ENCODE measurements at regions not wholly inside any gene's neighbourhood (a gene's known extent, or its start where the extent isn't known, plus 50 kb on each side); places are given as distances from the start of the nearest gene placed in this dataset.
A peak's percentile ranks its signal among the peaks of the same experiment; 100 is the strongest.

DNA sequence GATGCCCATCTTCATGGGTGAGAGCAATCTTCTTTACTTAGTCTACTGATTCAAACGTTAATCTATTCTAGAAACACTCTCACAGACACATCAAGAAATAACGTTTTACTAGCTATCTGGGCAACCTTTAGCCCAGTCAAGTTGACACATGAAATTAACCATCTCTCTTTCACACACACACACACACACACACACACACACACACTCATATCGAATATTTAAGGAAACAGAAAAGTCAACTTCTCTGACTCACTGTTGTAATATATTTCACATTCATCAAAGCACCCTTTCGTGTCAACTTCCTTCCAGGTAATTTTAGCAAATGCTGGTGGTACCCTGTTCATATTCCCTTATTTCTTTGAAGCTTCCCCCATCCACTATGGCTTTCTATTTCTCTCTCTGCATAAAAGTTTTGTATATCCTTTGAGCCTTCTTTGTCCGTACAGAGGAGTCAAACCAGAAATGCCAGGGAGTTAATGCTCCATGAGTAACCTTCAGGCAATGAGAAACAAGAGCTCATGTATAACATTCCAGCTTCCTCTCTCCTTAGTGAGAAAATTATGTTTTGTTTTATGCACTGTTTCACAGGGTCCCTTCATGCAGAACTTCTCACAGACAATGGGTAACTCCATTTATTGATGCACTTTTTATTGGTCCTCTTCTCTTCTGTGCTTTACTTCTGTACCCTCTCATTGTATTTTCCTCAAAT is 335.5 kb upstream of the CBLB start:
- DNase-seq (ENCODE audit: low read depth in 1 of 2, low spot score in 1 of 2) = no peak
- Histone ChIP-seq H3K4me3 (replicated peaks; ENCODE audit: insufficient read depth, low read length) (no peak overlapping the region), H3K27me3 (ENCODE audit: insufficient read depth, poor library complexity, severe bottlenecking) (no peaks in the 10 kb centered on the region), H3K27ac (replicated peaks) (no peak overlapping the region)
- TF ChIP-seq, protein P1, sequence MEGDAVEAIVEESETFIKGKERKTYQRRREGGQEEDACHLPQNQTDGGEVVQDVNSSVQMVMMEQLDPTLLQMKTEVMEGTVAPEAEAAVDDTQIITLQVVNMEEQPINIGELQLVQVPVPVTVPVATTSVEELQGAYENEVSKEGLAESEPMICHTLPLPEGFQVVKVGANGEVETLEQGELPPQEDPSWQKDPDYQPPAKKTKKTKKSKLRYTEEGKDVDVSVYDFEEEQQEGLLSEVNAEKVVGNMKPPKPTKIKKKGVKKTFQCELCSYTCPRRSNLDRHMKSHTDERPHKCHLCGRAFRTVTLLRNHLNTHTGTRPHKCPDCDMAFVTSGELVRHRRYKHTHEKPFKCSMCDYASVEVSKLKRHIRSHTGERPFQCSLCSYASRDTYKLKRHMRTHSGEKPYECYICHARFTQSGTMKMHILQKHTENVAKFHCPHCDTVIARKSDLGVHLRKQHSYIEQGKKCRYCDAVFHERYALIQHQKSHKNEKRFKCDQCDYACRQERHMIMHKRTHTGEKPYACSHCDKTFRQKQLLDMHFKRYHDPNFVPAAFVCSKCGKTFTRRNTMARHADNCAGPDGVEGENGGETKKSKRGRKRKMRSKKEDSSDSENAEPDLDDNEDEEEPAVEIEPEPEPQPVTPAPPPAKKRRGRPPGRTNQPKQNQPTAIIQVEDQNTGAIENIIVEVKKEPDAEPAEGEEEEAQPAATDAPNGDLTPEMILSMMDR (IDR thresholded peaks at IDR 0.05; ENCODE audit: insufficient read depth, low read length) = no peak
- TF ChIP-seq GABPA (IDR thresholded peaks at IDR 0.05; ENCODE audit: low read depth) (no peak), SPI1 (IDR thresholded peaks at IDR 0.05; ENCODE audit: borderline replicate concordance, low read depth) (no peak), POLR2AphosphoS5 (IDR thresholded peaks at IDR 0.05; ENCODE audit: low read depth) (no peak)
- TF ChIP-seq, protein P2, sequence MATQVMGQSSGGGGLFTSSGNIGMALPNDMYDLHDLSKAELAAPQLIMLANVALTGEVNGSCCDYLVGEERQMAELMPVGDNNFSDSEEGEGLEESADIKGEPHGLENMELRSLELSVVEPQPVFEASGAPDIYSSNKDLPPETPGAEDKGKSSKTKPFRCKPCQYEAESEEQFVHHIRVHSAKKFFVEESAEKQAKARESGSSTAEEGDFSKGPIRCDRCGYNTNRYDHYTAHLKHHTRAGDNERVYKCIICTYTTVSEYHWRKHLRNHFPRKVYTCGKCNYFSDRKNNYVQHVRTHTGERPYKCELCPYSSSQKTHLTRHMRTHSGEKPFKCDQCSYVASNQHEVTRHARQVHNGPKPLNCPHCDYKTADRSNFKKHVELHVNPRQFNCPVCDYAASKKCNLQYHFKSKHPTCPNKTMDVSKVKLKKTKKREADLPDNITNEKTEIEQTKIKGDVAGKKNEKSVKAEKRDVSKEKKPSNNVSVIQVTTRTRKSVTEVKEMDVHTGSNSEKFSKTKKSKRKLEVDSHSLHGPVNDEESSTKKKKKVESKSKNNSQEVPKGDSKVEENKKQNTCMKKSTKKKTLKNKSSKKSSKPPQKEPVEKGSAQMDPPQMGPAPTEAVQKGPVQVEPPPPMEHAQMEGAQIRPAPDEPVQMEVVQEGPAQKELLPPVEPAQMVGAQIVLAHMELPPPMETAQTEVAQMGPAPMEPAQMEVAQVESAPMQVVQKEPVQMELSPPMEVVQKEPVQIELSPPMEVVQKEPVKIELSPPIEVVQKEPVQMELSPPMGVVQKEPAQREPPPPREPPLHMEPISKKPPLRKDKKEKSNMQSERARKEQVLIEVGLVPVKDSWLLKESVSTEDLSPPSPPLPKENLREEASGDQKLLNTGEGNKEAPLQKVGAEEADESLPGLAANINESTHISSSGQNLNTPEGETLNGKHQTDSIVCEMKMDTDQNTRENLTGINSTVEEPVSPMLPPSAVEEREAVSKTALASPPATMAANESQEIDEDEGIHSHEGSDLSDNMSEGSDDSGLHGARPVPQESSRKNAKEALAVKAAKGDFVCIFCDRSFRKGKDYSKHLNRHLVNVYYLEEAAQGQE (IDR thresholded peaks at IDR 0.05; ENCODE audit: insufficient replicate concordance, low read depth) = no peak

DNA sequence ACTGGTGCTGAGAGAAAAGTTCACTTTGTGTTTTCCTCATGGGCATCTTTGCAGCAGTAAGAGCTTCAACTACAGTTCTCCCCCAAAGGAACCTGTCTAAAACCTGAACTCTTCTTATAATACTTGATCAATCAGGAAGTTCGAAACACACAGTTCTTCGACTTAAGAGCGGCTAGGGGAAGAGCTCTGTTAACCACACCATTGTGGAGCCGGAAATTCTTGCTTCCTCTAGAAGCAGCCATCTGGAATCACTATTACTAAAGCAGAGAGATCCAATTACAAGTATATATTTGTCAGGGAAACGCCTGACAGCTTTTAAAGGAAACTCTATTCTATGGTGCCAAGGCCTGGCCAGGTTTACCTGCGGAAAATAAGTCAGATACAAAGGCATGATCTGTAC is 337.3 kb upstream of the CBLB start:
- DNase-seq (ENCODE audit: low read depth in 1 of 2, low spot score in 1 of 2) = peak in 1 of 2 experiments; percentile 23
- no peak overlapping the region for H3K4me3 ChIP-seq (replicated peaks; ENCODE audit: insufficient read depth, low read length)
- H3K27ac ChIP-seq (replicated peaks) = no peak overlapping the region
- TF ChIP-seq SPI1 (IDR thresholded peaks at IDR 0.05; ENCODE audit: borderline replicate concordance, low read depth) (no peak), GABPA (IDR thresholded peaks at IDR 0.05; ENCODE audit: low read depth) (no peak), POLR2AphosphoS5 (IDR thresholded peaks at IDR 0.05; ENCODE audit: low read depth) (no peak)
- TF ChIP-seq, protein P1 (IDR thresholded peaks at IDR 0.05; ENCODE audit: insufficient read depth, low read length) = no peak
- TF ChIP-seq, protein P2 (IDR thresholded peaks at IDR 0.05; ENCODE audit: insufficient replicate concordance, low read depth) = no peak
- no peaks in the 10 kb centered on the region for H3K27me3 ChIP-seq (ENCODE audit: insufficient read depth, poor library complexity, severe bottlenecking)

DNA sequence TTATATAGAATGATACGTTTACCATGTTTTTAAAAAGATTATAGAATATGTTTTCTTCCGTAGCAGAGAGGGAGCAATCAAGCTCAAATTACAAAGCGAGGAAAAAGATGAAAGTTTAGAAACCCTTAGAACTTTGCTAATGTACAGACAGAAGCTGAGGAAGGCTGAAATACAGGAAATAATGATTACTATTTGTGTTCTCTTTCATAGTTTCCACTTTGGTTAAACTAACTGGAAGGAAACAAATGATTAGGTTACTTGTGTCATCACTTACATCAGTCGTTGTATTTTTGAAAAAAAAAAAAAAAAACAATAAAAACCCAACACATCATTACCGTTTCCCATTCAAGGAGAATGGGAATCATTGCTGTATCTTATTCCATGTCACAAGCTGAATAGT is 337.8 kb upstream of the CBLB start:
- no peak for DNase-seq (ENCODE audit: low read depth in 1 of 2, low spot score in 1 of 2)
- TF ChIP-seq POLR2AphosphoS5 (IDR thresholded peaks at IDR 0.05; ENCODE audit: low read depth) = no peak
- TF ChIP-seq SPI1 (IDR thresholded peaks at IDR 0.05; ENCODE audit: borderline replicate concordance, low read depth) = no peak
- TF ChIP-seq, protein P2 (IDR thresholded peaks at IDR 0.05; ENCODE audit: insufficient replicate concordance, low read depth) = no peak
- H3K4me3 ChIP-seq (replicated peaks; ENCODE audit: insufficient read depth, low read length) = no peak overlapping the region
- H3K27ac ChIP-seq (replicated peaks) = no peak overlapping the region
- H3K27me3 ChIP-seq (ENCODE audit: insufficient read depth, poor library complexity, severe bottlenecking) = no peaks in the 10 kb centered on the region

Data from HL-60 (cell line).